HG02840 (cell line): ENCODE measurements at regions not wholly inside any gene's neighbourhood (a gene's known extent, or its start where the extent isn't known, plus 50 kb on each side); places are given as distances from the start of the nearest gene placed in this dataset.

Experiments used
- ATAC-seq: cut with Tn5 transposase; IDR thresholded peaks from one replicate; pipeline ENCODE4 v1.9.1; 2021; ENCODE audit warnings: mild to moderate bottlenecking, moderate library complexity, moderate number of reproducible peaks; ENCODE audit not compliant: unreplicated experiment, low FRiP score

DNA sequence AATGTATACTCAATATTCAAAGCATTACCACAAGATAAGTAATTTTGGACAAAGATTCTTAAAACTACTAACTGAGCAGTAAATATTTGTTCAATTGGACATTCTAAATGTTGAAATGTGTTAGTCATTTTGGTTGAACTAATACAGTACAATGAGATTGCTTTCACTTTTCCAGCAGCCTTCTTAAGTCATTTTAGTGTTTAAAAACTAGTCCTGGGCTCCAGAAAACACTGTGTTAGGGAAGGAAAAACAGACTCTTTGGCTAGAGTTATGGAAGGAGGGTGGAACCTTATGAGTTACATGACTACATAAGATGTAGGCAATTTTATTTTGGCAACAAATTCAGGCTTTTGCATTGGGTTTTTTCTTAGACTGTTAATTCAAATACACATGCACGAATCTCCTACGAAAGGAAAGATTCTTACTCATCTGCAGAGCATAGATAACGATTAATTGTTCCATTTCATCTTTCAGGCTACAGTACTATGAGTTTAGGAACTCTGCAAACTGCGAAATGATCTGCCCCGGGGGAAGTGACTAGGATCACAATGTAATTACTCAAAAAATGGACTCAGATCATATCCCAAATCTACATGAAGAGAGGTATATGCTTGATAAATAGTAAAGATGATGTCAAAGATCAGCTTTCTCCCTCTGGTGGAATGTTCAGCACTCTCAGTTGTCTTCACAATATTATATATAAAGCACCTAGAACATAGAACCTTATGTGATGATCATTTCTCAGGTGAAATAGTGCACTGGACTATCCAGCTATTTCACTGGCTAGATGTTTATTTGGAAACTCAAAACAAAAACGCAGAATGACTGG, 492.8 kb upstream of the MDFIC2 start:
- no peak for ATAC-seq

- no peak for ATAC-seq
Measured at GRCh38 chr3:70803891-70804290, 491.5 kb upstream of the MDFIC2 start.

DNA sequence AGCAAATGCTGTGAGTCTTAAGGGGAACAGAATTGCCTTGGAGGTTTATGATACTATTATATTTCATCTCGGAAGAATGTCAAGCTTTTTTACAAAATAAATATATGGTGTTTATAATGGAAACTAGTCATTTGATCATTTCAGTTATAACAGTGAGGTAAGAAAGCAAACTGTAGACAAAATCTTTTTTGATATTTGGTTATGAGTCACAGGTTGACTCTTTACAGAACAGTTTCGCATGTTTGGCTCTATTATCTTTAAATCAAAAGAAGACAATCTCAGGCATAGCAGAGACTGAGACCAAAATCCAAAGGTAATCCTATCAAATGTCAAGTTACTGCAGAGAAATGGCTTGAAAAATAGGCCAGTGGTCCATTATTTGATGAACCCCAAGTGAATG, 490.9 kb upstream of the MDFIC2 start:
- no peak for ATAC-seq

DNA sequence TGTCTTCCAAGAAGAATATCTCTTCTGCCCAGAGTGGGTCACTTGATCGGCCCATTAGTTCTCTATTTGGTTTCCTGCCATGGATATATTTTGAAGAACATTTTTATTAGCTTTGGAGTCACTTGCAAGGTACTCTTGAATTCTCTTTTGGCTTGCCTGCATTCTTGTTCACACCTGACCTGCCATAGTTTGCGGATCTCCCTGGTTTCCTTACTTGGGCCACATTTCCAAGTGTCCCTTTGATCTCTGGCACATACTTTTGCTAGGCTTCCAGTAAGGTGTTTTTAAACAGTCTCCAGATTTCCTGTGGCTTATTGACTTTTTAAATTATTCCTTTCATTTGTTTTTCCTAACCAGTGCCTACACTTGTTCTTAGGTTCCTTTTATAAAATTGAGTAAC, 488.5 kb upstream of the MDFIC2 start:
- ATAC-seq, result no peak

DNA sequence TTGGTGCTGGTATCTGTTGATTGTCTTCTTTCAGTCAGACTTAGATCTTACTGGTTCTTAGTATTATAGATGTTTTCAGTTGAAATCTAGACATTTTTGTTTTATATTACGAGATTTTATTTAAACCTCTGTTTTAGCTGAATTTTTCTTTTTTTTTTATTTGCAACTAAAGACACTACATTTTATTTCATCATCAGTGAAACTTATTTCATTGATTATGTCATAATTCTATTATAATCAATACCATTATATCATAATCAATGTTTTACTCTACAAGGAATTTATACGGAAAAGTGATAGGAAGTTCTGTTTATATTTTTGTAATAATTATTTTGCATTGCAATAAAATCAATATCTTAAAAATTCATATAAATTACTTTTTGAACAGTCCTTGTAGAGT, 477.4 kb upstream of the MDFIC2 start:
- no peak for ATAC-seq

DNA sequence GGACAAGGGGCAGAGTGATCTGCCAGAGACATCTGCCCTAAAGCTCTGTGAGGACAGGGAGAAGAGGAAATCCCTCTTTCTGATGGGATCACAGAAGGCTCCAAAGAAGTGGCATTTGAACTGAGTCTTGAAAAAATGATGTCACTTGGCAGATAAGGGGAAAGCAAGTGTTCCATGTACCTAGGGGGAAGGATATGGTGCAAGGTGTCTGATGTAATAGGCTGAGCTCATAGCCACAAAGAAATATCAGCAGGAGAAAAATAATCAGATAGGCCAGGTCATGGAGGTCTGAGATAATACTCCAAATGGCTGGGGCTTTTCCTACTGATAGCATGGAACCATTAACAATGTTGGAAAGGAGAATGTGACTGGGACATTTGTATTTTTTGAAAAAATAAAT, 468.4 kb upstream of the MDFIC2 start:
- no peak for ATAC-seq

- no peak for ATAC-seq
Measured at GRCh38 chr3:70779296-70779695, 466.9 kb upstream of the MDFIC2 start.

DNA sequence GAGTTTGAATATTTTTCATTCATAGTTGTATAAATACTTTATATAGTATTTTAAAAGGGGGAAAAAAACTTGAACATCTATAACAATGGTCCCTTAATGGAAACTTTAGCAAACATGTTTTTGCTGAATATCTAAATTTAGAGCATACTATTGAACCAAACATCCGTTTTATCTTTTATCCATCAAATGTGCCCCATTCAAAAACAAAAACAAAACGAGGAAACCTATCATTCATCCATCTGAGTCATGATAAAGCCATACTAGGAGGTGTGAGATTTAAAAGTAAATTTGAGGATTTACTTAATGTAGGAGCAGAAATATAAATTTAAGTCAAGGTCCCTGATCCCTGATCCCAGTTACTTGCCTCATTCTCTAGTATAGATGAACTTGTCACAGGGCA, 463.6 kb upstream of the MDFIC2 start:
- no peak for ATAC-seq

- ATAC-seq, result no peak
Measured at GRCh38 chr3:70775257-70775656, 462.8 kb upstream of the MDFIC2 start.

DNA sequence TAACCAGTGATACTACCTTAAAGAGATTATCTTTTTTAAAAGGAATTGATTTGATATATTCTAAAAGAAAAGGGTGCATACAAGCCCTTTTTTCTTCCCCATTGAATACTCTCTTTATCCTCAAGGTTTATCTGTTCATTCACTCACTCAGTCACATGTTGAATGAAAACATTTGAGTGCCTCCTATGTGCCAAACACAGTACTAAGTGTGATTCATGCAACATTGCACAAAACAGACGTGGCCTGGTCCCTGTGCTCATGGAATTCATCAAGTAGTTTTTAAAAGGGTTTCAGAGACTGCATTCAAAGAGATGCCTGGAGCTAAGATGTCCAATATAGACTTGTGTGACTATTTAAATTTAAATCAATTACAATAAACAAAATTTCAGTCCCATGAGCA, 462.2 kb upstream of the MDFIC2 start:
- no peak for ATAC-seq

DNA sequence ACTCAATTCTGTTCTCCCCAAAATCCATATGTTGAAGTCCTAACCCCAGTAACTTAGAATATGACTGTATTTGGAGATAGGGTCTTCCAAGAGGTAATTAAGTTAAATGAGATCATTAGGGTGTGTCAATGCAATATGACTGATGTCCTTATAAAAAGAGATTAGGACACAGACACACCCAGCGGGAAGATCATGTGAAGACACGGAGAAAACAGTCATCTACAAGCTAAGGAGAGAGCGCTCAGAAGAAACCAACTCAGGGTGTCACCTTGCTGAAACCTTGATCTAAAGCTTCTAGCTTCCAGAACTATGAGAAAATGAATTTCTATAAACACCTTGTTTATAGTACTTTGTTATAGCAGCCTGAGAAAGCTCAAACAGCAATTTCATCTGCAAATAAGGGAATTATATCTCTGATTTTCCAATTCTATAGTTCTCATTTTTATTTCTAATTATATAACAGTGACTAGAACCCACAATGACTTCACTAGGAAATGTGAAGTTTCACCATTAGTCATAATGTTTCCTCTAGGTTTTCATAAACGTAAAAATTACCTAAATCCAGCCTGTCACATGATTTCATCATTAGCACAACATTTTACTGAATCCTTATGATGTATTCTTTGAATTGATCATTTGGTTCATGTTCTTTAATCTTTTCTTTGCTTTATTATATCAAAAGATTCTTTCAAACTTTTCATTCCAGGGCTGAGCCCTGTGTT, 459.1 kb upstream of the MDFIC2 start:
- ATAC-seq, result no peak

DNA sequence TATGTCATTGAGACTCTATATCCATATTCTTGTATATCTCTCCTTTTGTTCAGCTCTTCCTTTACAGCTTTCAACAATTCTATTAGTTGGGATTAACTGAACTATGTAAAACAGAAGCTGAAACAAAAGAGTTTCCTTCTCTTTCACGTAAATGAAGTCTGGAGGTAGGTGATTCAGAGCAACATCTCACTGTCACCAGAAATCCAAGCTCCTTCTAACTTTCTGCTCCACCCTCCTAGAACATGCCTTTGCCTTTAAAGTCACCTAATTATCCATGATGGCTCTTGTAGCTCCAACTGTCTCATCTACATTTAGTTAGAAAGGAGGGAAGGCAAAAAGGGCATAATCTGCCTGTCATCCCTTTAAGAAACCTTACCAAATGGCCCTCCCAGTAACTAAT, 458.2 kb upstream of the MDFIC2 start:
- ATAC-seq, result no peak

GRCh38 chr3:70766301-70766700, 453.9 kb upstream of the MDFIC2 start:
- ATAC-seq, result no peak

DNA sequence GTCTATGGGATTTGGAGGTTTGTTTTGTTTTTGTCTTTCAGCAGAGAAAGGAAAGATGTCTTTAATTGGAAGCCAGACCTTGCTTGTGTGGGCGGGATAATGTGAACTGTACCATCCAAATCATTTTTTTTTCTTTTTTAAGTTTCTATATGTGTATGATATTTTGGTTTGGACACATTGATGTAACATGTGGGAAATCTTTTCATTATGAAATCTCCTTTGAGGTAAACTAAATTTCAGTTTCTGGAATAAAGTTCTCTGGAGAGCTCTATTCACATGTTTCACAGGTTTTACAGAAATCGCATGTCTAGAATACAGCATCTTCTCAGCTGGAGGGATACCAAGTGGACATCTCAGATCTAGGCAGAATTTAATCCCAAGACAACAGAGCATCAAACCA, 451.5 kb upstream of the MDFIC2 start:
- ATAC-seq, result no peak

DNA sequence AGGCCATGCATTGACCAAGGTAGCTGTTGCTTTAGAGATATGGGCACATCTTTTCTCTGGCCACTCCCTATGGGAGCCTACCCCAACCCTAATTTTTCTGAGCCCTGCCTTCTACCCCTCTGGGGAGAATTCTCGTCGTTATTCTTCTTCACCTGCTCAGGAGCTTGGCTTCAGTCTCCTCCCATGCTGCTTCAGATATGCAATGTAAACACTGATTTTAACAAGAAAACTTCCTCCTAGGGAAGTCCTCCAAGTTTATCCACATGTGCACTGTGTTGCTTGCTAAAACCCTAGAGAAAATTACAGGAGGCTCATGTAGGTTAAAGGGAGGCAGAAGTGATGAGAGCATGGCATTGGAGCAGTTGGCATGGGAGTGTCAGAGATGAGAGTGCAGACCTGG, 445.2 kb upstream of the MDFIC2 start:
- no peak for ATAC-seq

DNA sequence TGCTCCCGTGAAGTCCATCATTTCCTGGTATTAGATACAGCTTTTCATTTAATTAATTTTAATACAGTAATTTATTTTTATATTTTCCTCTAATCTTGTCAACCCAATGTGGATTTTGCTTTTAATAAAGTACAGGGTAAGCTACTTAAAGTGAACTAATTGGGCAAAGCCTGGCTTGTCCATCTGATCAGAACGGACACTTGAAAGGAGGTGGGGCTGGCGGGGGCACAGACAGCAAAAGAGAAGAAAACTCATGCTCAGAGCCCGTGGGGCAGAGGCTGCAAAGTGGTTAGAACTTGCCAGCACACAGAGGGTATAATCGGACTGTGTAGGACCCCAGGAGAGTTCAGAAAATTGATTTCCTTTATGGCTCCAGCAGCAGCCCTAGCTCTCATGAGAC, 443.1 kb upstream of the MDFIC2 start:
- no peak for ATAC-seq

DNA sequence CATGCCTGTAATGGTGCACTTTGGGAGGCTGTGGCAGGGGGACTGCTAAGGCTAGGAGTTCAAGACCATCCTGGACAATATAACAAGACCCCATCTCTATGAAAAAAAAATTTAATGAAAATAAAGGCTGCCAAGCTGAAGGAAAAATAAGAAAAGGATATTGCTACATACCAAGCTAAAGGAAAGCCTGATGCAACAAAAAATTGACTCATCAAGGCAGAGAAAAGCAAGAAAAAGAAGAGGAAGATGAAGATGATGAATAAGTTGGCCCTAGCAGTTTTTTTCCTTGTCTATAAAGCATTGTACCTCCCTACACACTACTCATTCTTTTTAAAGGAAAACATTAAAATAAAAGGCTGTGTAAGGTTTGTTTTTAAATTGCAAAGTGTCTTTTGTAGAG, 441.9 kb upstream of the MDFIC2 start:
- no peak for ATAC-seq

GRCh38 chr3:70753572-70753971, 441.1 kb upstream of the MDFIC2 start:
- ATAC-seq, result no peak

DNA sequence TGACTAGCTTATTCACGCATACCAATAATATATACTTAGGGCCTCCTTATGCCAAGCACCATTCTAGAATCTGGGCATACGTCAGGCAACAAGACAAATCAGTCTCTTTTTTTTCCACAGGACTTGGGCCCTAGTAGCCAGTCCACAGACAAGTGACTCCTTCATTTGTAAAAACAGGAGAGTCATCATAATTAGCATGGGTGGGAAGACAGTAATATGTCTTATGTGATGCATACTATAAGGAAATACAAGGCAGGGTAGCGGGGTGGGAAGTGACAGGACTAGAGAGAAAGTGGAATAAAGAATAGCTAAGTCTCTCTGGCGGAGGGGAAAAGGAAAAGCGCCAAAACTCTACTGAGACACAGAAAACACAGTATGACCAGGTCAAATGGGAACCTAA, 439.6 kb upstream of the MDFIC2 start:
- no peak for ATAC-seq

- ATAC-seq, result no peak
Measured at GRCh38 chr3:70749122-70749521, 436.7 kb upstream of the MDFIC2 start.

DNA sequence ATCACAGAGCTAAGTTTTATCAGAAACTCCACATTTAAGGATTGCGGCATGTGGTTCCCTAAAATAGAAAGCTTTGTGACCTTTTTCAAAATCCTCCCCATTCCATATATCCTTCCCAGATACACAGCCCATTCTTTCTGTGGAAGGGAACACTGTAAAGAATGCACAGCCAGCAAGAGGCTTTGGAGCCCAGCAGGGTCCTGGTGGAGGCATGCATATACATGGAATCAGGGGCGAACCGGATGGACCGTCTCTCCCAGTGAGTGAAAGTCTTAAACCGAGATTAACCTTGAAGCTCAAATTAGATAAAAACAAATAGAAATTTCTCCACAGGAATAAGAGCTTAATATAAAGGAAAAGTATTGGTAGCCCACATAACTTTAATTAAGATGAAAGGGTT, 436.2 kb upstream of the MDFIC2 start:
- ATAC-seq, result no peak

DNA sequence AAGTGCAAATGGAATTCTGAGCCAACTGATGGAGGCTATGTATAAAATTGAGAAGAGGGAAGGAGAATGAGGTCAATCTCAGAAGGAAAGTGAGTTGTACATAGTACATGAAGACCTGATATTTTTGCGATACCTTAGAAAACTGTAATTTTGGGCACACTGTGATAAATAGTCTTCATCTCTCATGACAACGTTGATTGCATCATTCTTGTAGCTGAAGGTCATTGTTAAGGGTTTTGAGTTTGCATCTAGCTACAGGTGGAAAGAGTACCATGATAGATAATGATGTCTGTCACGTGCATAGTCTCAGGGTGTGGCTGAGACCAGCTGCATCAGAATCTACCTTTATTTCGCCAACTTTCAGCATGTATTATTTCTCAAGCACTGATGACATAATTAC, 435.4 kb upstream of the MDFIC2 start:
- no peak for ATAC-seq
